Activated T-cell treated with anti-CD3 and anti-CD28 coated beads, Interleukin-2, amount 50 U/mL, for 4 hours (primary cell): ENCODE measurements at regions not wholly inside any gene's neighbourhood (a gene's known extent, or its start where the extent isn't known, plus 50 kb on each side); places are given as distances from the start of the nearest gene placed in this dataset.

Experiments
- ATAC-seq, 2 donors: fragments of 200-7000 bp; cut with Tn5 transposase; one replicate each; pipeline ENCODE4 v1.10.0; 2021
- DNase-seq: peaks from one replicate; pipeline ENCODE4 v3.0.0-alpha.2; 2020
- H3K27me3 Mint-ChIP-seq: one replicate; pipeline ENCODE4 v1.8.0; 2021; ENCODE audit warnings: low read depth, mixed read lengths
- H3K36me3 Mint-ChIP-seq: one replicate; pipeline ENCODE4 v1.8.0; 2022; ENCODE audit warnings: mixed read lengths; ENCODE audit not compliant: insufficient read depth
- H3K4me1 Mint-ChIP-seq: one replicate; pipeline ENCODE4 v1.8.0; 2021; ENCODE audit warnings: low read depth, mixed read lengths
- H3K4me3 Mint-ChIP-seq: one replicate; pipeline ENCODE4 v1.8.0; 2021; ENCODE audit warnings: mild to moderate bottlenecking, moderate library complexity, mixed read lengths
- H3K9me3 Mint-ChIP-seq: one replicate; pipeline ENCODE4 v1.8.0; 2021; ENCODE audit warnings: mixed read lengths

DNA sequence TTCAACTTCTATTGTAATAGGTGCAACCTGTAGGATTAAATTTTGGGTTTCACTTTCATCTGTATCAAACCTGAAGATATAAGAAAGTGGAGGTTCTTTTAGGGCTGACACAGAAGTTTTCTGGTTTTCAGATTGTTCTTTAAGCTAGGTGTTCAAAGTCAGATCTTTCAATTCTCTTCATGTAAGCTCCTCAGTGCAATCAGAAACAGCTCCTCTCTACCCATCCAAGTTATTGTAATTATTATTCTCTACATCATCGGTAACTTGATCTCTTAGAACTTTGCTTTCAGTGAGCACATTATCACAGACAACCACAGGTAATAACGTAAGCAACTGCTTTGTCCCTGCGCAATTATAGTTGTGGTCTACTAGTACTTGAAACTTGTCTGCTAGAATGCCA is 179.4 kb downstream of the MYCN start:
- ATAC-seq (no peak), DNase-seq (no peak)
- no peak overlapping the region for H3K4me3 Mint-ChIP-seq
- no peaks in the 10 kb centered on the region for H3K36me3 Mint-ChIP-seq
- peaks cover 5% of the 10 kb centered on the region for H3K9me3 Mint-ChIP-seq
- H3K27me3 Mint-ChIP-seq = no peaks in the 10 kb centered on the region
- H3K4me1 Mint-ChIP-seq = no peaks in the 10 kb centered on the region

GRCh38 chr2:16118611-16119590 is 178.6 kb downstream of the MYCN start:
- ATAC-seq (no peak), DNase-seq (no peak)
- Mint-ChIP-seq H3K36me3 (no peaks in the 10 kb centered on the region), H3K27me3 (no peaks in the 10 kb centered on the region), H3K4me1 (no peaks in the 10 kb centered on the region), H3K4me3 (no peak overlapping the region), H3K9me3 (peaks cover 5% of the 10 kb centered on the region)

DNA sequence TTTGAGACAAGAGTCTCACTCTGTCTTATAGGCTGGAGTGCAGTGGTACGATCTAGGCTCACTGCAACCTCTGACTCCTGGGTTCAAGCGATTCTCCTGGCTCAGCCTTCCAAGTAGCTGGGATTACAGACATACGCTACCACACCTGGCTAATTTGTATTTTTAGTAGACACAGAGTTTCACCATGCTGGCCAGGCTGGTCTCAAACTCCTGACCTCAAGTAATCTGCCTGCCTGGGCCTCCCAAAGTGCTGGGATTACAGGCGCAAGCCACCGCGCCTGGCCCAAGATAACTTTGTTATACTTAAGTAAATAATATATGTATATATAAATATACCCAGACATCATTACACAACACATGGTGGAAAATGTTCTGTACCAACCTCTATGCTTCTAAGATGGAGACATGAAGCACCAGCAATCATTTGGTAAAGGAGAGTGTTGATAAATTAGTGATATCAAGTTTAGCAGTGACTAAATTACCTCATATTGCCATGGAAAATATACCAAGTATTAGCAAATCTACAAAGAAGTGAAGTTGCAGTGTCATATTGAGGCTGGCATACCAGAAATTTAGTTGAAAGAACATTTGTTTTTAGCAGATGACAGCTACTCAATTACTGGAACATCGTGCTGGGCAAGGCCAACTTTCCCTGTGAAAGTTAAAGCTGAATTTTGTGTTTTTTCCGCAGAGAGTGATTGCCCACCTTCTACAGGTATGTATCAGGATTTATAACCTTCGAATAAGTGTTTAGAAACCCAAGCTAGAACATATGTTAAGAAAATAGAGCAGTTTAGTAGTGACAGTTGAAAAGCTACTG is 177.7 kb downstream of the MYCN start:
- Mint-ChIP-seq H3K4me1 (no peaks in the 10 kb centered on the region), H3K9me3 (peaks cover 5% of the 10 kb centered on the region)
- DNase-seq = no peak

DNA sequence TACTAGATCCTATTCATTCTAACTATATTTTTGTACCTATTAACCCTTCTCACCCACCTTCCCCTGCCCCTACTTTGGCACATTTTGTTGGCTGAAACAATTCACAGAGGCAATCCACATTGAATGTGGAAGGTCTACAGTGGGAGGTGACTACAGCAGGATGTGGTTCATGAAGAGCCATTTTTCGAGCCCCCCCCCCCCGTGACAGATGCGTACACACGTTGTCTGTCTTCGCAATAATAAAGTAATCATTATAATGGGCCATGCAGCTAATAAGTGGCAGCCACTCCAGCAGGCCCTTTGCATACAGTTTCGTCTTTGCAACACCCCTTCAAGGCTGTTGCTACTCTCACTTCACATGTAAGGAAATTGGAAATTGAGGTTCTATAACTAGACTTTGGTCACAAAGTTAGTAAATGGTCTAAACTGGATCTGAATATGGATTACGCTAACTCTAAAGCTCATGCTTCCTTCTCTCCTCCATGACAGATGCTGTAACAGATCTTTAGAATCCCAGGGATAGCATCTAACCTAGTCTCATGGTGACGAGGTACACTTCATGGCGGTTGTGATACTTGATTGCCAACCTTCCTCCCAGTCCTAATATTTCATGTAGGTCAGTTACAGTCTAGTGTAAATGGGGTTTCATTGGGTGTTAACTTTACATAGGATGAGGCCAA is 176.8 kb downstream of the MYCN start:
- Mint-ChIP-seq H3K27me3 (no peaks in the 10 kb centered on the region), H3K9me3 (peaks cover 5% of the 10 kb centered on the region), H3K4me1 (no peaks in the 10 kb centered on the region), H3K36me3 (no peaks in the 10 kb centered on the region), H3K4me3 (no peak overlapping the region)
- ATAC-seq (no peak), DNase-seq (no peak)

More for the DNA sequence above, 177.7 kb downstream of the MYCN start:
- H3K27me3 Mint-ChIP-seq = no peaks in the 10 kb centered on the region
- no peak overlapping the region for H3K4me3 Mint-ChIP-seq
- H3K36me3 Mint-ChIP-seq = no peaks in the 10 kb centered on the region
- ATAC-seq = no peak

DNA sequence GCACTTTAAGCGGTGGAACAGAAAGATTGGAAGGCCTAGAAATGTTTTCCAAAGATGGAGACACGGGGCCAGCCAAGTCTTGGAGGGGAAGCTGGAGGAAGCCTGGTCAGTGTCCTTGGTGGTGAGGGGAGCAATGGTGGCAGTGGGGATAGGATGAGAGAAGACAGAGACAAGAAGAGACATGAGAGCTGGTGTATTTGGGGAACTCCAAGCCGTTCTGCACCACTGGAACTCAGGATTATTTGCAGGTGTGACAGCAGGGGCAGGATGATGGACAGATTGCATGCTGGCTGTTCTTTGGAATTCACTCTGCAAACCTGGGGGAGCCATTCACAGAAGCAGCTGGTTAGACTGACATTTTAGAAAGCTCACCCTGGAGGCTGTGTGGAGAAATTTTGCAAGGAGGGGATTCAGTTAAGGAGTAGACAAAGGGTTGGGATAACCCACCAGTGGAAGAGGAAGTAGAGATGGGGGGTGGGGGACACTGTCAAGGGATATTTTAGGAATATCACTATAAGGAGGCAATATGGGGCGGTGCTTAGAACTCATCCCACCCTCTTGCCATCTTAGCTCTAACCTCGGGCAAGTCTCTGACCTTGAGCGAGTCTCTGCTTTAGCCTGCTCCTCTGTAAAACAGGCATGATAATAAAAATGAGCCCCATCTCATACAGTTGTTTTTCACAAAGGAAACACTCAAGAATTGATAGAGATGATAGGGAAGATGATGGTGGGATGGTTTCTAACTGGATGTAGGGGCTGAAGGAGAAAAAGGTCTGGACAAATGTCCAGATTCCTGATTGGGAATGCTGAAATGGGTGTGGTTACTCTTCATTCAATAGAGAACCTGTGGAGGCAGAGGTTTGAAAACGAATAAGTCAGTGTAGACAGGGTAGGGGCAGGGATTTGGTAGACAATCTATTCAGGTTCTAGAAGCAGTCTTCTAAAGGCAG is 175.8 kb downstream of the MYCN start:
- H3K36me3 Mint-ChIP-seq = no peaks in the 10 kb centered on the region
- H3K4me3 Mint-ChIP-seq = no peak overlapping the region
- no peaks in the 10 kb centered on the region for H3K27me3 Mint-ChIP-seq
- peaks cover under 1% of the 10 kb centered on the region for H3K9me3 Mint-ChIP-seq
- no peaks in the 10 kb centered on the region for H3K4me1 Mint-ChIP-seq
- DNase-seq (no peak), ATAC-seq (no peak)

DNA sequence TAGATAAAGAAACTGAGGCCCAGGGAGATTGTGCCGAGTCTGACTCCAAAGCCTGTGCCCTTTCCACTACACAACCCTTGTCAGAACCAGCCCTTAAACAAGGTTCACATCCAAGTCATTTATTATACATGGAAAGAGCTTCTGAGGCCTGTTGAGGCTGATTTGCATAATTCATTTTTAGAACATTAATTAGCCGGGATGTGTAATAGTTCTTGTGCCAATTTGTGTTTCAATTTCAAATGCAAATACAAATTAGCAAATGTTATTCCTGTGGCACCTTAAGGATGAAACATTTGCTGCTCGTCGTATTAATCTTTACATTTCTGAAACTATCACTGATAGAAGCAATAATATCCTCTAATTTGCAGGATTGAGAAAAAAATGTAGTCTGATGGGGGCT is 174.9 kb downstream of the MYCN start:
- Mint-ChIP-seq H3K4me1 (no peaks in the 10 kb centered on the region), H3K27me3 (no peaks in the 10 kb centered on the region), H3K9me3 (no peaks in the 10 kb centered on the region), H3K4me3 (no peak overlapping the region), H3K36me3 (no peaks in the 10 kb centered on the region)
- ATAC-seq (no peak), DNase-seq (no peak)

- Mint-ChIP-seq H3K4me1 (no peaks in the 10 kb centered on the region), H3K36me3 (no peaks in the 10 kb centered on the region), H3K27me3 (no peaks in the 10 kb centered on the region), H3K4me3 (no peak overlapping the region), H3K9me3 (no peaks in the 10 kb centered on the region)
- DNase-seq (no peak), ATAC-seq (no peak)
Measured at GRCh38 chr2:16114836-16115235, 174.5 kb downstream of the MYCN start.

DNA sequence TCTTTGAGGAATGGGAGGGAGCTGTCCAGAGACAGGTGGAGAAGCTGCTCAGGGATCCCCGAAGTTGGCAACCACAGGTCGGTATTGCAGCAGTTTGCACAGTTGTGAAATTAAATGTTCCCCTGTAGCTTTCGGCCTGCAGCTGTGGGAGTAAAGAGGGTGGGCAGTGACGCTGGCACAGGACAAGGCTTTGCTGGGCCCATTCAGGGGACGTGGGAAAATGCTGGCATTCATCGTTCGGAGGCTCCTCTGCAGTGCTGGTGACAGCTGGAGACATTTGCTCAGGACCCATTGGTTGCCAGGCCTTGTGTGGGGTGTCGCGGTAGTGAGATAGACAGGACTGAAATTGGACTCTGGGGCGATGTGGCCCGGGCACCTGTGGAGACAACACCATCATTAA is 173.7 kb downstream of the MYCN start:
- DNase-seq (no peak), ATAC-seq (no peak)
- Mint-ChIP-seq H3K36me3 (no peaks in the 10 kb centered on the region), H3K4me1 (no peaks in the 10 kb centered on the region), H3K4me3 (no peak overlapping the region), H3K9me3 (no peaks in the 10 kb centered on the region), H3K27me3 (no peaks in the 10 kb centered on the region)

DNA sequence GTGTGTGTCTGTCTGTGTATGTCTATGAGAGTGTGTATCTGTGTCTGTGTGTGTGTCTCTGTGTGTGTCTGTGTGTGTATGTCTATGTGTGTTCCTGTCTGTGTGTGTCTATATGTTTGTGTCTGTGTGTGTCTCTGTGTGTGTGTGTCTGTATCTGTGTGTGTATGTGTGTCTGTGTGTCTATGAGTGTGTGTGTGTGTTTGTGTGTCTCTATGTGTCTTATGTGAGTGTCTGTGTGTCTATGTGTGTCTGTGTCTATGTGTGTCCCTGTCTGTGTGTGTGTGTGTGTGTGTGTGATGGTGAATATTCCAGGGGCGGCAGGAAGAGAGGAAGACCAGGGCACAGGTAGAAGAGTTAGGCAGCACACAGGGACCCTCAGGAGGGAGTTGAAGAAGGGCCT is 173.2 kb downstream of the MYCN start:
- DNase-seq = no peak
- Mint-ChIP-seq H3K4me1 (no peaks in the 10 kb centered on the region), H3K4me3 (no peak overlapping the region), H3K36me3 (no peaks in the 10 kb centered on the region), H3K9me3 (no peaks in the 10 kb centered on the region), H3K27me3 (no peaks in the 10 kb centered on the region)
- no peak for ATAC-seq

DNA sequence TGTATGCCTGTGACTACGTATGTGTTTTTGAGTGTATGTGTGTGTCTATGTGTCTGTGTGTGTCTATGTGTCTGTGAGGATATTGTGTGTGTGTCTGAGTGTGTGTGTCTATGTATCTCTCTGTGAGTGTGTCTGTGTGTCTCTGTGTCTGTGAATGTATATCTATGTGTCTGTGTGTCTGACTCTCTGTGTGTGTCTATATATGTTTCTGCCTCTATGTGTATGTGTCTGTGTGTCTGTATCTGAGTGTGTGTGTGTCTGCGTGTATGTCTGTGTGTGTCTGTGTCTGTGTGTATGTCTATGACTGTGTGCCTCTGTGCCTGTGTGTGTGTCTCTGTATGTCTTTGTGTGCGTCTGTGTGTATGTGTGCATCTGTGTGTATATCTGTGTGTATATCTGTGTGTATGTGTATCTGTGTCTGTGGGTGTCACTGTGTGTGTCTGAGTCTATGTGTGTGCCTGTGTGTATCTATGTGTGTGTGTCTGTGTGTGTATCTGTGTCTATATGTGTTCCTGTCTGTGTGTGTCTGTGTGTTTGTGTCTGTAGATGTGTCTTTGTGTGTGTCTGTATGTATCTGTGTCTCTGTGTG is 172.7 kb downstream of the MYCN start:
- Mint-ChIP-seq H3K36me3 (no peaks in the 10 kb centered on the region), H3K27me3 (no peaks in the 10 kb centered on the region), H3K4me1 (no peaks in the 10 kb centered on the region), H3K9me3 (no peaks in the 10 kb centered on the region), H3K4me3 (no peak overlapping the region)
- no peak for ATAC-seq
- no peak for DNase-seq

GRCh38 chr2:16112251-16112971 is 172.1 kb downstream of the MYCN start:
- no peak for DNase-seq
- H3K36me3 Mint-ChIP-seq = no peaks in the 10 kb centered on the region
- H3K9me3 Mint-ChIP-seq = no peaks in the 10 kb centered on the region
- ATAC-seq = peak in 1 of 2 donors; percentile 18
- H3K4me1 Mint-ChIP-seq = no peaks in the 10 kb centered on the region
- H3K4me3 Mint-ChIP-seq = no peak overlapping the region
- no peaks in the 10 kb centered on the region for H3K27me3 Mint-ChIP-seq

- H3K27me3 Mint-ChIP-seq = no peaks in the 10 kb centered on the region
- H3K4me3 Mint-ChIP-seq = no peak overlapping the region
- H3K9me3 Mint-ChIP-seq = no peaks in the 10 kb centered on the region
- H3K4me1 Mint-ChIP-seq = no peaks in the 10 kb centered on the region
- ATAC-seq (no peak), DNase-seq (no peak)
- no peaks in the 10 kb centered on the region for H3K36me3 Mint-ChIP-seq
Measured at GRCh38 chr2:16111838-16112210, 171.5 kb downstream of the MYCN start.

DNA sequence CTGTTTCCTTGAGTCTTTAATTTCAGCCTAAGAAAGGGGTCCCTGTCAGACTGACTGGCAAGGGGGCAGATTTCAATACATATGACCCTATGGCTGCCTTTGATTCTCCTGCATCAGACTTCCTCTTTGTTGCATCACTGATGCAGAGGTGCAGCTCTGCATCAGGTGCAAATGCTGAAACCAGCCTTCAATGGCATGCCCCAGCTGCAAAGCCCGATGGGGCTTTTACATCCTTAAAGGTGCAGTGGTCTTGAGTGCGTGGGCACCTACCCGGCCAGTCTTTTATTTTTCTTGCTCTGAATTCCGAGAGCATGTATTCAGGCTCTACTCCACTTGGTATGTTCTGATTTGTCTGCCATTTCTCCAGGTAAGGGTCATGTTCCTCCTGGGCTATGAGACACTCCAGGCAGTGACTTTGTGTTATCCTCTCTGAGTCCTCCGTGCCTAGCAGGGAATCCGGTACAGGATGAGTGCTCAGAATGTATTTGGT is 169.5 kb downstream of the MYCN start:
- no peaks in the 10 kb centered on the region for H3K36me3 Mint-ChIP-seq
- no peaks in the 10 kb centered on the region for H3K9me3 Mint-ChIP-seq
- DNase-seq (no peak), ATAC-seq (no peak)
- no peak overlapping the region for H3K4me3 Mint-ChIP-seq
- H3K4me1 Mint-ChIP-seq = no peaks in the 10 kb centered on the region
- no peaks in the 10 kb centered on the region for H3K27me3 Mint-ChIP-seq
